ENCODE measurements at regions not wholly inside any gene's neighbourhood (a gene's known extent, or its start where the extent isn't known, plus 50 kb on each side); places are given as distances from the start of the nearest gene placed in this dataset.
"Not testable (repeated sequence)": the region's sequence is repeated elsewhere in the genome, so short reads cannot be mapped to it uniquely, and the experiment has no call there.

GRCh38 chr12:102297412-102297811 lies 99.8 kb upstream of the PMCH start:
- no peak for DNase-seq

DNA sequence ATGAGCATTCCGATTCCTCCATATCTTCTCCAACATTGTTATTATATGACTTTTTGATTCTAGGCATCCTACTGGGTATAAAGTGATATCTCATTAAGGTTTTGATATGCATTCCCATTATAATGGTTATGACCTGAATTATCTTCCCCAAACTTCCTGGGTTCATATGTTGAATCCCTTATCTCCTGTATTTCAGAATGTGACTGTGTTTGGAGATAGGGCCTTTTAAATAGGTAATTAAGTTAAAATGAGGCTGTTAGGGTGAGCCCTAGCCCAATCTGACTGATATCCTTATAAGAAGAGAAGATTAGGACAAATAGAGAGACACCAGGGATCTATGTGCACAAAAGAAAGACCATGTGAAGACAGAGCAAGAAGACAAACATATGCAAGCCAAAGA lies 96.9 kb upstream of the PMCH start:
- DNase-seq = no peak

DNA sequence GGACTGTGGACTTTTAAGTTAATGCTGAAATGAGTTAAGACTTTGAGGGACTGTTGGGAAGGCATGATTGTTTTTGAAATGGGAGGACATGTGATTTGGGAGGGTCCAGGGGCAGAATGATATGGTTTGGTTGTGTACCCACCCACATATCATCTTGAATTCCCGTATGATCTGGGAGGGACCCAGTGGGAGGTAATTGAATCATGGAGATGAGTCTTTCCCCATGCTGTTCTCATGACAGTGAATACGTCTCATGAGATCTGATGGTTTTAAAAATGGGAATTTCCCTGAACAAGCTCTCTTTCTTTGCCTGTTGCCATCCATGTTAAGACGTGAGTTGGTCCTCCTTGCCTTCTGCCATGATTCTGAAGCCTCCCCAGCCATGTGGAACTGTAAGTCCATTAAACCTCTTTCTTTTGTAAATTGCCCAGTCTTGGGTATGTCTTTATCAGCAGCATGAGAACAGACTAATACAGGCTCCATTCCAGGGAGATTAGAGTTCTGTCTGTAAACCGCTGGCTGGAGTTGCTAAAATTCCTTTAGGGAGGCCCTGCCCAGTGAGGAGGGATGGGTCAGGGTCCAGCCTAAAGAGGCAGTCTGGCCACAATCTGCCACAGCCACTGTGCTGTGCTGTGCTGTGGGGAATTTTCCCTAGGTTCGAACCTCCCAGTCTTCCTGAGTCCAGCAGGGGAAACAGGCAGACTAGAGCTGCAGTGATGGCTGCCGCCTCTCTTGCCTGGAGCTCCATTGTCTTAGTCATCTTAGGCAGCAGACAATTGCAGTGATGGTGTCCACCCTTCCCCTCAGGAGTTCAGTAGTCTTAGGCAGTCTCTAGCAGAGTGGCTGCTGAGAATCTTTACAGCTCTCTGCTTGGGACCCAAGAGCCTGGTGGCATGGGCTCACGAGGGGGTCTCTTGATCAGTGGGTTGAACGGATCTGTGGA lies 94.1 kb upstream of the PMCH start:
- DNase-seq = not testable (repeated sequence)

DNA sequence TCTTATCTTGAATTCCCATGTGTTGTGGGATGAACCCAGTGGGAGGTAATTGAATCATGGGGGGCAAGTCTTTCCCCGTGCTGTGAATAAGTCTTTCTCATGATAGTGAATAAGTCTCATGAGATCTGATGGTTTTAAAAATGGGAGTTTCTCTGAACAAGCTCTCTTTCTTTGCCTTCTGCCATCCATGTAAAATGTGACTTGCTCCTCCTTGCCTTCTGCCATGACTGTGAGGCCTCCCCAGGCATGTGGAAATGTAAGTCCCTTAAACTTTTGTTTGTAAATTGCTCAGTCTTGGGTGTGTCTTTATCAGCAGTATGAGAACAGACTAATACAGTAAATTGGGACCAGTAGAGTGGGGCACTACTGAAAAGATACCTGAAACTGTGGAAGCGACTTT lies 92.1 kb upstream of the PMCH start:
- DNase-seq = not testable (repeated sequence)

DNA sequence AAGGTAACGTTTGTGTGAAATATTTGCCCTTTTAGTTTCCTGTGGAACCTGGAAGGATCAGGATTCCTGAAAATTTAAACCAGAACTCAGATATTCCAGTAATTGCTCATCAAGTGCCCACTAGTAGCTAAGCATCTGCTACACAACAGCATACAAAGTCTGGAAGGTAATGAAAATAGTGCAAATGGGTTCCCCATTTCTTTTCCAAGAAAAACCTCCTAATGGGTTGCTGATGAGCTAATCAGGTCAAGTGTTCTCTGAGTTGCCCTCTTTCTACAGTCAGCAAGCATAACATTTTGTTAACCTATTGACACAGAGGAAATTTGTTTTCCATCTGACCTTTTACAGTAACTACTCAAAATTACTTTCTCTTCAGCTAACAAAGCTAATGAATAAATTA lies 83.6 kb upstream of the PMCH start:
- no peak for DNase-seq

DNA sequence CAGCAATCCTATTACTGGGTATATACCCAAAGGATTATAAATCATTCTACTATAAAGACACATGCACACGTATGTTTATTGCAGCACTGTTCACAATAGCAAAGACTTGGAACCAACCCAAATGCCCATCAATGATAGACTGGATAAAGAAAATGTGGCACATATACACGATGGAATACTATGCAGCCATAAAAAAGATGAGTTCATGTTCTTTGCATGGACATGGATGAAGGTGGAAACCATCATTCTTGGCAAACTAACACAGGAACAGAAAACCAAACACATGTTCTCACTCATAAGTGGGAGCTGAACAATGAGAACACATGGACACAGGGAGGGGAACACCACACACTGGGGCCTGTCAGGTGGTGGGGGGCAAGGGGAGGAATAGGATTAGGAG lies 58.1 kb upstream of the PMCH start:
- DNase-seq = not testable (repeated sequence)

DNA sequence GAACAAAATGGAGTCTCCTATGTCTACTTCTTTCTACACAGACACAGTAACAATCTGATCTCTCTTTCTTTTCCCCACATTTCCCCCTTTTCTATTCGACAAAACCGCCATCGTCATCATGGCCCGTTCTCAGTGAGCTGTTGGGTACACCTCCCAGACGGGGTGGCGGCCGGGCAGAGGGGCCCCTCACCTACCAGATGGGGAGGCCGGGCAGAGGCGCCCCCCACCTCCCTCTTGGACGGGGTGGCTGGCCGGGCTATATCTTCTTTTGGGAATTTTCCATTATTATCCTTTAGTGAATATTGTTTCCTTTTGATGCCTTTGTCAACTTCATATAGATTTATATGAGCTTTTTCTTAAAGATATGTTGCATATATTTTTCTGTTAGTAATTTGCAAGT lies 53.4 kb upstream of the PMCH start:
- DNase-seq = not testable (repeated sequence)

DNA sequence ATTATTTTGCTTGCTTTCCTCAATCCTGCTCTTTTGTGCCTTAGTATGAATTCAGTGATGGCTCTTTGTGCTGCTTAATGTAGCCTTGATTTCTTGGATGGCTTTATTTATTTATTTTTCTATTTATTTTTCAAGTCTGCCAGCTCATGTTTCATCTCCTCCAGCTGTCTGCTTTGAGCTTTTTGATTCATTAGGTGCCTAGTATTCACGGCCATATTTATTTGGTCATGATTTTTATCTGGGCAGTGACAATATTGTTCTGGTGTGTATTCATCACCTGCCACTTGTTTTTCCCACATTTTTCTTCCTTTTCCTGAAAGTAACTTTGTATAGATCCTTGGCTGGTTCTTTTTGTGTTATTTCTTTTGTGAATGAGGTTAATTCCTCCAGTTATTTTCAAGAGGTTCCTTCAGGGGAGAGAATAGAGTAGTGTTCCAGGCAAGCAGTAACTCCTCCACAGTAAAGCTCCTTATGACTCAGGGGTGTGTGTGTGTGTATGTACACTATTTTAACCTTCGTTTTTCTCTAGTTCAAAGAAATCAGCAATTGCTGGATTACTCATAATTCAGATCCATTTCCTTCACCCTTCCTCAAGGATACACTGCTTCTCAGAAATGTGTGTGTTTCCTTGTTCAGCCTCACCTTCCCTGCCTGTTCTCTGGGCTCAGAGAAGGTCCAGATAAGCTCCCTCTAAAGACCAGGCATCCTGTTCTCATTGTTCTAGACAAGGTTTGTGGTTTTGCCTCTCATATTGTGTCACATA lies 51.6 kb upstream of the PMCH start:
- no peak for DNase-seq
